H1 (cell line): ENCODE measurements at regions not wholly inside any gene's neighbourhood (a gene's known extent, or its start where the extent isn't known, plus 50 kb on each side); places are given as distances from the start of the nearest gene placed in this dataset.

Source experiments
- CTCF ChIA-PET: fragments of 300-600 bp; sonication (Branson Sonifier 250); formaldehyde crosslinking; loops from one replicate; lab custom pipeline; 2021; ENCODE audit not compliant: partially characterized antibody; lab: Charles Lee
- POLR2A ChIA-PET: fragments of 300-600 bp; sonication (Branson Sonifier 250); formaldehyde crosslinking; loops from one replicate; lab custom pipeline; 2021; ENCODE audit warnings: inconsistent platforms; ENCODE audit not compliant: partially characterized antibody; lab: Charles Lee
- DNase-seq, 2 experiments: peaks; one replicate each; pipeline versions ENCODE4 v3.0.0 to v3.0.0-alpha.2; 2010 to 2022; ENCODE audit warnings: low spot score in 2 of 2, low read depth in 1 of 2, mixed read lengths in 1 of 2
- FAIRE-seq: peaks from 2 replicates; lab custom pipeline; 2011; peaks lifted over from hg19 to GRCh38; lab: Jason Lieb, UNC
- H2AFZ ChIP-seq: 2 replicates; pipeline ENCODE4 v1.8.1; 2012; ENCODE audit warnings: low read length, inconsistent platforms
- H2AK5ac ChIP-seq: 2 replicates; pipeline ENCODE4 v1.6.1; 2013; ENCODE audit warnings: low read depth, low read length
- H2BK120ac ChIP-seq: replicated peaks from 2 replicates; pipeline ENCODE3; 2013; ENCODE audit warnings: low read depth, low read length, inconsistent platforms
- H2BK12ac ChIP-seq: 2 replicates; pipeline ENCODE4 v1.6.1; 2013; ENCODE audit warnings: low read depth, low read length
- H2BK15ac ChIP-seq: 2 replicates; pipeline ENCODE4 v1.6.1; 2013; ENCODE audit warnings: low read length
- H2BK20ac ChIP-seq: 2 replicates; pipeline ENCODE4 v1.6.1; 2013; ENCODE audit warnings: low read length
- H2BK5ac ChIP-seq: 2 replicates; pipeline ENCODE4 v1.6.1; 2013; ENCODE audit warnings: low read depth, low read length
- H3K14ac ChIP-seq: 2 replicates; pipeline ENCODE4 v1.6.1; 2013; ENCODE audit warnings: inconsistent platforms; ENCODE audit not compliant: insufficient read length
- H3K18ac ChIP-seq: 2 replicates; pipeline ENCODE4 v1.6.1; 2013; ENCODE audit warnings: low read length; ENCODE audit errors: extremely low read depth
- H3K23ac ChIP-seq: 2 replicates; pipeline ENCODE4 v1.6.1; 2013; ENCODE audit warnings: inconsistent platforms; ENCODE audit not compliant: insufficient read length
- H3K23me2 ChIP-seq: 2 replicates; pipeline ENCODE4 v1.6.1; 2013; ENCODE audit warnings: low read depth, low read length
- H3K27ac ChIP-seq: 2 replicates; pipeline ENCODE4 v1.6.1; 2011; ENCODE audit warnings: low read depth, low read length, inconsistent platforms
- H3K27me3 ChIP-seq, 4 experiments: replicated peaks in 1 of 4; 1 replicate in 1 of 4; 2 replicates in 3 of 4; pipeline versions ENCODE4 v1.6.1 to v1.8.1; 2011 to 2013; ENCODE audit warnings: low read length in 3 of 4, mild to moderate bottlenecking in 3 of 4, inconsistent platforms in 2 of 4, mixed read lengths in 2 of 4, moderate library complexity in 1 of 4; ENCODE audit not compliant: control insufficient read depth in 3 of 4, insufficient read depth in 3 of 4; ENCODE audit errors: extremely low read depth in 1 of 4
- H3K36me3 ChIP-seq, 4 experiments: 2 replicates each; pipeline versions ENCODE4 v1.6.1 to v1.8.1; 2011 to 2013; ENCODE audit warnings: mild to moderate bottlenecking in 4 of 4, low read length in 3 of 4, moderate library complexity in 2 of 4, control low read depth in 1 of 4, inconsistent platforms in 1 of 4; ENCODE audit not compliant: insufficient read depth in 4 of 4, control insufficient read depth in 2 of 4
- H3K4ac ChIP-seq: replicated peaks from 2 replicates; pipeline ENCODE3; 2013; ENCODE audit warnings: low read length, low read depth, mixed read lengths, inconsistent platforms; ENCODE audit not compliant: insufficient read length
- H3K4me1 ChIP-seq, 4 experiments: replicated peaks in 1 of 4; 1 replicate in 1 of 4; 2 replicates in 3 of 4; pipeline versions ENCODE4 v1.6.1 to v1.8.1; 2011 to 2013; ENCODE audit warnings: low read length in 3 of 4, inconsistent platforms in 2 of 4, mixed read lengths in 1 of 4; ENCODE audit not compliant: insufficient read depth in 4 of 4, control insufficient read depth in 3 of 4
- H3K4me2 ChIP-seq, 2 experiments: 2 replicates each; pipeline versions ENCODE4 v1.6.1 to v1.8.1; 2011 to 2013; ENCODE audit warnings: low read depth in 2 of 2, low read length in 2 of 2, control low read depth in 1 of 2, inconsistent platforms in 1 of 2, mild to moderate bottlenecking in 1 of 2; ENCODE audit not compliant: insufficient read depth in 1 of 2
- H3K4me3 ChIP-seq, 4 experiments: fragments of 200-600, 300-600 bp in 1 of 4; sonication (generic), shearing (Covaris generic), sonication (Bioruptor Twin) in 1 of 4; 2 replicates each; pipeline versions ENCODE4 v1.5.1 to v1.8.1; 2011 to 2016; ENCODE audit warnings: low read length in 4 of 4, low read depth in 3 of 4, control low read depth in 2 of 4, inconsistent platforms in 2 of 4, mild to moderate bottlenecking in 2 of 4, mixed read lengths in 1 of 4, moderate library complexity in 1 of 4; ENCODE audit not compliant: insufficient read depth in 2 of 4; ENCODE audit errors: extremely low read depth in 1 of 4
- H3K56ac ChIP-seq: replicated peaks from 2 replicates; pipeline ENCODE3; 2013; ENCODE audit warnings: low read depth, mild to moderate bottlenecking, mixed read lengths, low read length, inconsistent platforms; ENCODE audit not compliant: insufficient read length
- H3K79me1 ChIP-seq: 2 replicates; pipeline ENCODE4 v1.6.1; 2013; ENCODE audit warnings: low read depth, low read length, control low read depth
- H3K79me2 ChIP-seq, 2 experiments: 2 replicates each; pipeline versions ENCODE4 v1.6.1 to v1.8.1; 2012 to 2013; ENCODE audit warnings: low read length in 2 of 2, mild to moderate bottlenecking in 2 of 2, inconsistent platforms in 1 of 2; ENCODE audit not compliant: insufficient read depth in 2 of 2, control insufficient read depth in 1 of 2
- H3K9ac ChIP-seq, 4 experiments: replicated peaks in 1 of 4; 1 replicate in 1 of 4; 2 replicates in 3 of 4; pipeline versions ENCODE4 v1.6.1 to v1.8.1; 2011 to 2013; ENCODE audit warnings: low read depth in 3 of 4, low read length in 3 of 4, control low read depth in 2 of 4, mild to moderate bottlenecking in 2 of 4, moderate library complexity in 2 of 4, inconsistent platforms in 1 of 4; ENCODE audit errors: extremely low read depth in 1 of 4
- H3K9me3 ChIP-seq, 2 experiments: 2 replicates each; pipeline versions ENCODE4 v1.6.1 to v1.8.1; 2012 to 2013; ENCODE audit warnings: mild to moderate bottlenecking in 2 of 2, moderate library complexity in 2 of 2, control low read depth in 1 of 2, inconsistent platforms in 1 of 2, low read depth in 1 of 2, low read length in 1 of 2, mixed read lengths in 1 of 2; ENCODE audit not compliant: insufficient read depth in 2 of 2
- H4K20me1 ChIP-seq, 2 experiments: replicated peaks in 1 of 2; 2 replicates each; pipeline versions ENCODE3 to v1.8.1; 2011 to 2013; ENCODE audit warnings: inconsistent platforms in 2 of 2, low read length in 2 of 2, mild to moderate bottlenecking in 1 of 2; ENCODE audit not compliant: insufficient read depth in 2 of 2, control insufficient read depth in 1 of 2
- H4K5ac ChIP-seq: 2 replicates; pipeline ENCODE4 v1.6.1; 2013; ENCODE audit warnings: low read length, low read depth, mixed read lengths, inconsistent platforms; ENCODE audit not compliant: insufficient read length
- H4K8ac ChIP-seq: 2 replicates; pipeline ENCODE4 v1.8.0; 2013; ENCODE audit warnings: mild to moderate bottlenecking, moderate library complexity, low read length, inconsistent platforms; ENCODE audit not compliant: insufficient read depth; ENCODE audit errors: extremely low read depth
- H4K91ac ChIP-seq: replicated peaks from 2 replicates; pipeline ENCODE3; 2013; ENCODE audit warnings: low read length, mixed read lengths, inconsistent platforms; ENCODE audit not compliant: insufficient read length
- BCL11A ChIP-seq, 2 experiments: IDR thresholded peaks; one replicate each; pipeline ENCODE4 v1.6.1; 2011; ENCODE audit warnings: low read depth in 2 of 2, low read length in 2 of 2, mild to moderate bottlenecking in 2 of 2
- BRCA1 ChIP-seq: IDR thresholded peaks from 2 replicates; pipeline ENCODE4 v1.6.1; 2012; ENCODE audit warnings: low read depth, low read length, improper control_type of control experiment
- CEBPB ChIP-seq: IDR thresholded peaks from 2 replicates; pipeline ENCODE4 v1.6.1; 2012; ENCODE audit warnings: low read depth, low read length
- CTCF ChIP-seq, 3 experiments: IDR thresholded peaks; 1 replicate in 2 of 3; 2 replicates in 1 of 3; pipeline versions ENCODE4 v1.5.1 to v1.6.1; 2011; ENCODE audit warnings: low read length in 3 of 3, mild to moderate bottlenecking in 3 of 3, inconsistent platforms in 2 of 3, low read depth in 1 of 3, moderate library complexity in 1 of 3; ENCODE audit not compliant: insufficient read depth in 1 of 3; ENCODE audit errors: control extremely low read depth in 1 of 3
- EP300 ChIP-seq, 2 experiments: IDR thresholded peaks; 1 replicate in 1 of 2; 2 replicates in 1 of 2; pipeline ENCODE4 v1.6.1; 2011 to 2012; ENCODE audit warnings: low read depth in 2 of 2, low read length in 2 of 2, mild to moderate bottlenecking in 2 of 2, borderline replicate concordance in 1 of 2, inconsistent platforms in 1 of 2, moderate library complexity in 1 of 2
- GTF2F1 ChIP-seq: IDR thresholded peaks from 2 replicates; pipeline ENCODE4 v1.6.1; 2012; ENCODE audit warnings: low read depth, low read length, improper control_type of control experiment, borderline replicate concordance
- KDM4A ChIP-seq: IDR thresholded peaks from one replicate; pipeline ENCODE4 v1.7.1; 2012; ENCODE audit warnings: low read depth, mild to moderate bottlenecking, moderate library complexity, low read length, inconsistent platforms; ENCODE audit not compliant: severe bottlenecking
- MAFK ChIP-seq: IDR thresholded peaks from 2 replicates; pipeline ENCODE4 v1.6.1; 2012; ENCODE audit warnings: low read depth, mild to moderate bottlenecking, improper control_type of control experiment, low read length
- MAX ChIP-seq: IDR thresholded peaks from 2 replicates; pipeline ENCODE4 v1.6.1; 2012; ENCODE audit warnings: inconsistent platforms
- SAP30 ChIP-seq: fragments of 300-600 bp; sonication (generic); IDR thresholded peaks from 2 replicates; pipeline ENCODE4 v1.7.1; 2012; ENCODE audit warnings: low read length, moderate library complexity, mild to moderate bottlenecking, inconsistent platforms; ENCODE audit not compliant: insufficient read depth, insufficient replicate concordance
- SIX5 ChIP-seq: IDR thresholded peaks from 2 replicates; pipeline ENCODE4 v1.6.1; 2011; ENCODE audit warnings: mild to moderate bottlenecking, low read depth, low read length
- SP2 ChIP-seq: IDR thresholded peaks from 2 replicates; pipeline ENCODE4 v1.6.1; 2012; ENCODE audit warnings: mild to moderate bottlenecking, low read length, inconsistent platforms
- TCF12 ChIP-seq: IDR thresholded peaks from 2 replicates; pipeline ENCODE4 v1.6.1; 2011; ENCODE audit warnings: low read depth, mild to moderate bottlenecking, low read length

- no peaks in the 10 kb centered on the region for H3K79me2 ChIP-seq
- no peaks in the 10 kb centered on the region for H3K9me3 ChIP-seq
- no peak overlapping the region for H3K18ac ChIP-seq
- H2BK12ac ChIP-seq = no peak overlapping the region
- no peak overlapping the region for H2AFZ ChIP-seq
- CTCF ChIA-PET = interaction anchor here (1.5 to 2.6 kb wide), 2 partner anchors 8 to 60 kb away, joined by 4 to 14 read pairs; no protein-coding TSS in a partner anchor
- no peaks in the 10 kb centered on the region for H3K36me3 ChIP-seq
- H4K8ac ChIP-seq = no peak overlapping the region
- no peak overlapping the region for H2BK20ac ChIP-seq
- H4K91ac ChIP-seq = no peak overlapping the region
- H3K23me2 ChIP-seq = no peaks in the 10 kb centered on the region
- DNase-seq (no peak), FAIRE-seq (no peak)
- H3K23ac ChIP-seq = no peak overlapping the region
- H3K79me1 ChIP-seq = no peaks in the 10 kb centered on the region
- POLR2A ChIA-PET = no interaction called here
- peaks cover 0 to 8% (median 7%) of the 10 kb centered on the region in 4 experiments for H3K4me1 ChIP-seq
- no peak overlapping the region for H3K4ac ChIP-seq
- H3K27me3 ChIP-seq = no peaks in the 10 kb centered on the region
- no peak overlapping the region for H2AK5ac ChIP-seq
- H3K27ac ChIP-seq = no peak overlapping the region
- no peak overlapping the region for H3K4me2 ChIP-seq
- H3K14ac ChIP-seq = no peak overlapping the region
- H4K5ac ChIP-seq = no peak overlapping the region
- H2BK5ac ChIP-seq = no peak overlapping the region
- no peak overlapping the region for H3K9ac ChIP-seq
- no peak overlapping the region for H2BK15ac ChIP-seq
- H4K20me1 ChIP-seq = no peaks in the 10 kb centered on the region
- H2BK120ac ChIP-seq = no peak overlapping the region
- H3K56ac ChIP-seq = no peak overlapping the region
- H3K4me3 ChIP-seq = no peak overlapping the region
- TF ChIP-seq BCL11A (IDR thresholded peaks at IDR 0.05; ENCODE audit: low read depth in 2 of 2, low read length in 2 of 2) (no peak), GTF2F1 (no peak), MAX (no peak), MAFK (no peak), SIX5 (no peak), SAP30 (no peak), EP300 (IDR thresholded peaks at IDR 0.05; ENCODE audit: borderline replicate concordance in 1 of 2, low read depth in 2 of 2, low read length in 2 of 2) (no peak), KDM4A (no peak), CTCF (IDR thresholded peaks at IDR 0.05; ENCODE audit: control extremely low read depth in 1 of 3, insufficient read depth in 1 of 3, low read depth in 1 of 3, low read length in 3 of 3) (no peak), TCF12 (no peak), BRCA1 (no peak), SP2 (no peak), CEBPB (no peak)
Observed at GRCh38 chr1:228857611-228858010, 122.3 kb downstream of the RHOU start.
